CMK (cell line): ENCODE measurements at regions not wholly inside any gene's neighbourhood (a gene's known extent, or its start where the extent isn't known, plus 50 kb on each side); places are given as distances from the start of the nearest gene placed in this dataset.

Source experiments
- DNase-seq: peaks from one replicate; pipeline ENCODE4 v3.0.0-alpha.2; 2010; ENCODE audit warnings: low read depth

- DNase-seq: no peak
These were observed 784.4 kb downstream of the DACH1 start for GRCh38 chr13:71082631-71083030.

DNA sequence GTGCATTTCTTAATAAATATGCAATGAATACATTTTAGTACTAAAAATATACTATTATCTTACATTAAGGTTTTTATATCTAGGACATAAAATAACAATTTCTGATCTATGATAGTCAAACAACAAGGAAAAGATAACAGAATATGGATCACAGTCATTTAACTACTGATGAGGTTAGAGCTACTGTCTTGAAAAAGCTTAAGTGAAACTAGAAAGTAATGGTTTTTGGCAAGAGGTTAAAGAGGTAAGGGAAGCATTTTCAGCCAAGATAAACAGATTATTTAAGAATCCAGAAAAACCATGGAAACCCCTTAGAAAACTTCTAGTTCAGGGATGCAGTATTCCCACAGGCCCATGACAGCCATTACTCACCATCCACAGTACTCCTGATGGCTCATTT lies 787.4 kb downstream of the DACH1 start:
- DNase-seq: no peak

GRCh38 chr13:71068041-71068440 lies 799.0 kb downstream of the DACH1 start:
- no peak for DNase-seq

GRCh38 chr13:71067165-71067815 lies 799.7 kb downstream of the DACH1 start:
- DNase-seq: no peak

DNA sequence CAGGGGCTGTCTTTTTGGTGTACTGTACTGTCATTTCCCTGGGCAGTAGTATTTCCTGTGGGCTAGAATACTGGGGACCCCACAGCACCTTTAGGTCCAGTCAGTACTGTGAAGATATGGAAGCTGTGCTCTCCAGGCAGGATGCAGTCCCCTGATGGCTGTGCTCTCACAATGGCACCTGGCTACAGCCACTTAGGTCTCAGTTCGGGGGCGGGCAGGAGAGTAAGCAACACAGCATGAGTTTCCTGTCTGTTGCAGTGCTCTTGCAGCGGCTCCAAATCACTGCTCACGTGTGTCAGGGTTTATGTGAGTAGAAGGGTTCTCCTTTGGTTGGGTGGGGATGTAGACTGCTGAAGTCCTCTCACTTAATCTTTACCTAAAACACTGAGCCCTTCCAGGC lies 810.4 kb downstream of the DACH1 start:
- no peak for DNase-seq

- DNase-seq: no peak
These were observed 811.4 kb downstream of the DACH1 start for GRCh38 chr13:71055644-71056043.

DNA sequence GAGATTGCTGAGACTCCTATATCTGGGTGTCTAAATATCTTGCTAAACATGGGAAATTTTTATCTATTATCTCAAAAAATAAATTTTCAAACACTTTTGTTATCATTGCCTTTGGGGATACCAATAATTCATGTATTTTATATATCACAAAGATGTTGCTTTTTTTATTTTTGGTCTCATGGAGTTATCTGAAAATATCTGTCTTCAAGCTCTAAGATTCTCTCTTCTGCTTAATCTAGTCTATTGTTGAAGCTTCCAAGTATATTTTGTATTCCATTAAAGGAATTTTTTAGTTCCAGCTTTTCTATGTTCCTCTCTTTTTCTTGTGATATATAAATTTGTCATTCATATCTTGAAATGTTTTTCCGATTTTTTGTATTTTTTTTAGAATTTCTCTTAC lies 812.0 kb downstream of the DACH1 start:
- DNase-seq: no peak

DNA sequence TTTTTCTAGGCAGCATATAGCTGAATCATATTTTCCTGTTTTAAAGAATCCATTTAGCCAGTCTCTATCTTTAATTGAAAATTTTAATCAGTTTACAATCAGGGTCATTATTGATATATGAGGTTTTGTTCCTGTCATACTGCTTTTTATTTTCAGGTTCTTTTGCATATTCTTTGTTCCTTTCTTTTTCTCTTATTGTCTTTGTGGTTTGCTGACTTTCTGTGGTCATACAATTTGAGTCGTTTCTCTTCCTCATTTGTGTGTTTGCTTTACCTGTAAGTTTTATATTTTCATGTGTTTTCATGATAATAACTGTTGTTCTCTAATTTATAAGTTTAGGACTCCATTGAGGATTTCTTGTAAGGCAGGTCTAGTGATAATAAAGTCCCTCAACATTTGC lies 812.6 kb downstream of the DACH1 start:
- no peak for DNase-seq

- DNase-seq: no peak
These were observed 815.4 kb downstream of the DACH1 start for GRCh38 chr13:71051573-71051972.

- DNase-seq: no peak
These were observed 820.5 kb downstream of the DACH1 start for GRCh38 chr13:71046360-71047079.

DNA sequence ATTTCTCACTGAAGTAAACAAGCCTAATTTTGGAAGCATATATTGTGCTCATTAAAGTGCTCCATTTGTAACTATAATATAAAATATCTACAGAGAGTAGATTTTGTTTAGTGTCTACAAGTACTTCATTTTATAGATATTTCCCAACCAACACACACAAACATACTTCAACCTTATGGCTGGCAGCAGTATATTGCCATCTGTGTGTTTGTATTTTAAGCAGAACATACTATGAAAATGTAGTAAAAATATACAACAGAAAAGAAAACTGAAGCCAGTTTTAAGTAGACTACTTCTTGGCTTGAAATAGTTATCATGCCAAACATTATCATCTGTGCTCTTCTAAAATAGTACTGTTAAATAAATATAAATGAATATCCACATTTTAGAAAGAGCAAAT lies 821.9 kb downstream of the DACH1 start:
- DNase-seq: no peak

GRCh38 chr13:71039440-71039839 lies 827.6 kb downstream of the DACH1 start:
- no peak for DNase-seq

DNA sequence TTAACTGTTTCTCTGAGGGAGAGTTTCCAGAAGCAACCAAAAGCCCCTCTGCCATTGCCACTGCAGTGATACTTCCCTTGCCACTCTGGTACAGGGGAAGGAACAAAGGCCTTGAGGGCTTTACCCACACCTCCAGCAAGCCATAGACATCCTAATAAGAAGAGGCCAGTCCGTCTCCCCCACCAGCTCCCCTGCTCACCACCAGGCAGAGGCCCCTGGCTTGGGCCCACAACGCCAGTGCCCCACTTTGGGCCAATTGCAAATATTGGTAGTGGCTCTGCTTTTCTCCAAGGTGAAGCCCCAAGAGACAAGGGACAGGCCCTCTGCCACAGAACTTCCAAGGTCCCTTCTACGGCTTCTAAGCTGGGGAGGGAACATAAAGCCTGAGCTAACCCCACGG lies 833.0 kb downstream of the DACH1 start:
- no peak for DNase-seq

DNA sequence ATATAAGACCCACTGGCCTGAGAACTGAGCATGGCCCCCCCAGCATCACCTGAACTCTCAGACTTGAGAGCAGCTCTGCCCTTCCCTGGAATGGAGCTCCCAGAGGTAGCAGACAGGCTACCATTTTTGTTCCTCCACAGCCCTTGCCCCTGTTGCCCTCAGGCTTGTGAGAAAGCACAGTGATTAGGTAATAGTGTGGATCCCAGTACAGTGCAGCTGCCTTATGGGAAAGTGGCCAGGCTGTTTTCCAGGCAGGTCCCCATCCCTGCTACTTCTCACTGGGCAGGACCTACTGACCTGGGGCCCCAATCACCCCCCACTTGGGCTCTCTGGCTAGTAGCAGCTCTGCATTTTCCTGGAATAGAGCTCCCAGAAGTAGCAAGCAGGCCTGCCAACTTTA lies 834.0 kb downstream of the DACH1 start:
- DNase-seq: no peak

DNA sequence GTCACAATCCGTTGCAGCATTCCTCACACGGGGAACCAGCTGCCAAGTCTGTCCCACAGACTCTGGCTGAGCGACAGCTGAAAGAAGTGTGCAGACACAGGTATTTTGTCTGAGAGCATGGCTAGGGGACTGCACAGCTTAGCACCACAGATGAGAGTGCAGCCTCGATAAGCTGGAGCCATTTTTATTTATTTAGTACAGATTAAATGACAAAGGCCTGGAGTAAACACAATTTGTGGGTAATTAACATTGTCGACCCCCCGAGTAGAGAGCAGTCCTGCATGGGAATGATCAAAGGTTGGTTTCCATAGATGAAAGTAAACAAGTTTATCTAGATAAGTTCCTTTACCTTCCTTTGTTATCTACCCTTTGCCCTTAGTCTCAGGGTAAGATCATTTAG lies 836.2 kb downstream of the DACH1 start:
- no peak for DNase-seq

GRCh38 chr13:71028884-71029283 lies 838.1 kb downstream of the DACH1 start:
- no peak for DNase-seq

GRCh38 chr13:71021825-71022422 lies 845.1 kb downstream of the DACH1 start:
- DNase-seq: no peak

- no peak for DNase-seq
These were observed 848.0 kb downstream of the DACH1 start for GRCh38 chr13:71018995-71019394.

DNA sequence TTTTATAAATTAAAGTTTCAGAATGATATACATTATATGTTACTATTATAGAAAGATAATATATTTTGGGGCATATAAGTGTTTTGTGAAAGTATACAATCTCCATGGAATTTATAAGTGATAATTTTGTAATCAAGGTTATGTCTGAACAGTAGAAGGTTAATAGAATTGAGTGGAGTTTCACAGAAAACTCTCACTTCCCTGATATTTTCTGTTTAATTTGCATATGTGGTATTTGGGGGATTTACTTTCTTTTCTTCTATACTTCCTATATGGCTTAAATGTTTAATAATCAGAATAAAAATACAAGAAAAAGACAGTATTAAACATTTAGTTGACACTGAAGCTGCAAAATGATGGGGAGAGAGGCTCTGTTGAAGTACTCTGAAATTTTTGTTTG lies 848.5 kb downstream of the DACH1 start:
- DNase-seq: no peak

- DNase-seq: no peak
These were observed 849.4 kb downstream of the DACH1 start for GRCh38 chr13:71017607-71018006.

GRCh38 chr13:71015516-71015915 lies 851.5 kb downstream of the DACH1 start:
- DNase-seq: no peak

GRCh38 chr13:71015021-71015420 lies 852.0 kb downstream of the DACH1 start:
- DNase-seq: no peak

- no peak for DNase-seq
These were observed 861.1 kb downstream of the DACH1 start for GRCh38 chr13:71005919-71006318.

DNA sequence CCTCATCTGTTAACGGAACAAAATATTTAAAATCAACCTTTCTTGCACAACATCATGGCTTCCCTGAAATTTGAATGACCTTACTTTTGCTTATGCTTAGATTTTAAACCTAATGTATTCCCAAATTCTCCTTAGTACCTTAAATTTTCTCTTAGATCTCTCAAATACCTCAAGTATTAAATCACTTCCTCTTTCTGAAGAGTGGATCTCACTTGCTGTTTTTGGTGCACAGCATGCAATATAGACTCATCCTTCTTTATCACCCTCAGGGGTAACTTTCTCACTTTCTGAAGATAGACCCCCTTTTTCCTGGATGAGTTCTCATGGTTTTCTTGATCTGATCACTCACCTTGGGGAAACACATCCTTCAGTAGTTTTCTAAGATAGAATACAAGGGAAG lies 871.7 kb downstream of the DACH1 start:
- DNase-seq: no peak
